NCI-H1436 treated with DMSO at 0.1 percent for 48 hours (cell line): ENCODE measurements at regions not wholly inside any gene's neighbourhood (a gene's known extent, or its start where the extent isn't known, plus 50 kb on each side); places are given as distances from the start of the nearest gene placed in this dataset.
A peak's percentile ranks its signal among the peaks of the same experiment; 100 is the strongest.

ENCODE experiments used
- DNase-seq: peaks from one replicate; lab custom pipeline; 2025; lab: John Stamatoyannopoulos, UW

DNA sequence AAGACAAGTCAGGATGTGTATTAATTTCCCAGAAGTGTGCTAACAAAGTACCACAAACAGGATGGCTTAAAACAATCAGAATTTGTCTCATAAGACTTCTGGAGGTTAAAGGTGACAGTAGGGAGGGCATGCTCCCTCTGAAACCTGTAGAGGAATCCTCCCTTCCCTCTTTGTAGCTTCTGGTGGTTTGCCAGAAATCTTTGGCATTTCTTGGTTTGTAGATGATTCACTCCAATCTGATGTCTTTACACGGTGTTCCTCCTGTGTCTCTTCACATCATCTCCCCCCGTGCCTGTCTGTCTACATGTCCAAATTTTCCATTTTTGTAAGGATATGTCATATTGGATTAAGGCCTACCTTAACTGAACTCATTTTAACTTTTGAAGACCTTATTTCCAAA is 471.5 kb downstream of the ZNF608 start:
- DNase-seq: no peak

DNA sequence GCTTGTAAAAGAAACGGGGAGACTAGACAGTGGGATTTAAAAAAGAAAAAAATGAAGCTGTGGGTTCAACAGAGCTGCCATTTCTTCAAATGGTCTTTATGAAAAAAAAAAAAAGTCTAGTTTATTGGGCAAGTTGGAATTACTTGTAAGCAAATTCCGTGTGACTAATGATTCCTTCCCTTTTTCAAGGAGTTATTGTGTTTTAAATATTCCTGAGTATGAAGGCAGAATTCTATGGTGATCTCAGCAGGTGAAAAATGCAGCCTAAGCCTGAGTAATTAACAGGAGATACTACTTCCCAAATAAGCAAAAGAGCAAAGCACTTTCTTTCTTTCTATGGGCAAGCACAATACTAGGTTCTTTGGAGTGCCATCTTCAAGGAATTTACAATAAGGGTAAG is 481.9 kb downstream of the ZNF608 start:
- no peak for DNase-seq

- no peak for DNase-seq
Measured at GRCh38 chr5:124263680-124264491, 482.6 kb downstream of the ZNF608 start.

DNA sequence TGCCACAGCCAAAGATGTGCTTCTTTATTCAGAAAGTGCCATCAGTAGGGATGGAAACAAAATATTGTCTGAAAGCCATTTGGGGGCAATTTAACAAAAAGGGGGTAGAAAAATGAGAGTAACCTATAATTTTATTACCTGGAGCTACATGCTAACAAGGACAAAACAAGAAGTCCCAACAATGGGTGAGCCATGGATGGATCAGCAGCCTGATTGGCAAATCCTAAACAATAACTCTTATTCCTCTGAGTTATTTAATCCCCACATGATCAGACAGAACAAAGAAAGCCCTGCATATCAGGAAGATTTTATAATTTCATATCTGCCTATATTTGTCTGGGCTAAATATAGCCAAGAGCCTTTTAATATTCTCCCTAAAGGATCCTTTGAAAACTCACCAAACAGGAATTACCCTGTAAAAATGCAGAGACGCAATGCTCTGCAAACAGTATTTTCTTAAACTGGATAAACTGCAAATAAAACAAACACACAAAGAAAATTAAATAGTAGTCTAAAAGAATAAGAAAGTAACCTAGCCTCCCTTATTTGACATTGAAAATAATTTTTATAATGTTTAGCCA is 483.4 kb downstream of the ZNF608 start:
- DNase-seq: no peak

DNA sequence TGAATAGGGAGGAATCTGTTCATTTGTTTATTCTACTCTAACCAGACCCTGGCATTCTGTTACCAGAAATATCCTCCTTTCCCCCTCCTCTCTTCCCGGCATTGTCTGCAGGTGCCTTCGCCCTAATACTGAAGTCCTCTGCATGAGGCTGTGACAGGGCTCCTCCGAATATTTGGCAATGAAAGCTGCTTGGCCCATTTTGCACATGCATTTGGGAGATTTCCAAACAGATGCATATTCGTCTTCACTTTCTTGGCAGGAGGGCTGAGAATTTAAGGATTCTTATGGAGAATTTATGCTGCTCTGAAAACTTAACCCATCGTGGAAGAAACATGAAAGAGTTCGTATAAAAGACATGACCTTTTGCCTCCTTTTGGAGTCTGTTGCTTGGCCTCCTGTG is 484.0 kb downstream of the ZNF608 start:
- no peak for DNase-seq

DNA sequence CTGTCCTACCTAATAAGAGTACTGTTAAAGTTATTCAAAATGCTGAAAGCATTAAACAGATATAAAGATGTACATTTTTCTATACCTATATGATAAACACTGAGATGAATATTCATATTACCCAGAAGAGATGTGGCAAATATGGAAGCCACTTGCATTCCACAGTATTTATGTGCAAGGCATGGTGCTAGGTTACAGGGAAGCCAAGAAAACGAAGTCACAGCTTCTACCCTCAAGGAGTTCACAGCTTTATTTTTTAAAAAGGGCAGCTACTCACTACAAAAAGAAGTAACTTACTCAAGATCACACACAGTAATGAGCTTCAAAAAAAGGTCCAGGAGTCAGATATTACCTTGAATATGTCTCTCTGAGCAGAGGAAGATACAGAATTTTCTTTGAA is 484.6 kb downstream of the ZNF608 start:
- DNase-seq: no peak

GRCh38 chr5:124260921-124261515 is 485.4 kb downstream of the ZNF608 start:
- DNase-seq: no peak

- no peak for DNase-seq
Measured at GRCh38 chr5:124259017-124259416, 487.4 kb downstream of the ZNF608 start.

DNA sequence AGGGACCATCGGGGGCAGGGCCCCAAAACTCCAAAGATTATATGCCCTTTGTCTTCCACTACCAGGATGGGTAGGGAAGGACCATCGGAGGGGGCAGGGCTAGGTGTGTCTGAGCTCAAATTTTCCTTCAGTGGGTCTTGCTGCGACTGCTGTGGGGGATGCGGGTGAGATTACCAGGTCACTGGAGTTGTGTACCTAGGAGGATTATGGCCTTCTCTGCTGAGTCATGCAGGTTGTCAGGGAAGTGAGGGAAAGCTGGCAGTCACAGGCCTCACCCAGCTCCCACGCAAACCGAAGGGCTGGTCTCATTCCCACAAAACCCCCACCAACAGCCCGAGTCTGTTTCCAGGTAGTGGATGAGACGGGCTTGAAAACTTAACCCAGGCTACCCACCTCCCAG is 489.4 kb downstream of the ZNF608 start:
- DNase-seq: no peak

DNA sequence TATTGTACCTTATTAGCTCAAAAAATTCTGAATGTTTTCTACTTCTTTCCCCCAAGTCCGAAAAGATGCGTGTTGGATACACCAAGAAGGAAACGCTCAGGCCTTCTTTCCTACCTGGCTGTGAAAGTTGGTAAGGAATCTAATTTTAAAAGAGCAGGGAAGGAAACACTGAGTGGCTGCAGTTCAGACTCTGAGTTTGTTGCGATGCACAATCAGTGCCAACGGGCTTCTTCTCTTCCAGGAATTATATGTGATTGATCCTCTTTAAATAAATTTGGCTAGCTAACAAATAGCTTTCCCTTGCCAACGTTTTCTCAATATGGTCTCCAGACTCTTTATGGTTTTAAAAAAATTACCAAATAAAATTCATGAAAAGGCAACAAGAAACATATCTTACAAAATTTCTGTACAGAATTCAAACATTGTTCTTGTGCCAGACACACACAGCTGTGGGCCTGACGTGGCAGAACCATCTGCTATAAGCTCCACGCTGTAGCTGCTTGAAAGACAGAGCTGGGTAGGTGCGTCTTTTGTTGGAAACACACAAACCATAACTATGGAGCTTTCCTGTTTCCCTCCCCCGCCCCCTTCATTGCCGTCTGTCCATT is 493.1 kb downstream of the ZNF608 start:
- DNase-seq: no peak

GRCh38 chr5:124252747-124253146 is 493.7 kb downstream of the ZNF608 start:
- DNase-seq: no peak

DNA sequence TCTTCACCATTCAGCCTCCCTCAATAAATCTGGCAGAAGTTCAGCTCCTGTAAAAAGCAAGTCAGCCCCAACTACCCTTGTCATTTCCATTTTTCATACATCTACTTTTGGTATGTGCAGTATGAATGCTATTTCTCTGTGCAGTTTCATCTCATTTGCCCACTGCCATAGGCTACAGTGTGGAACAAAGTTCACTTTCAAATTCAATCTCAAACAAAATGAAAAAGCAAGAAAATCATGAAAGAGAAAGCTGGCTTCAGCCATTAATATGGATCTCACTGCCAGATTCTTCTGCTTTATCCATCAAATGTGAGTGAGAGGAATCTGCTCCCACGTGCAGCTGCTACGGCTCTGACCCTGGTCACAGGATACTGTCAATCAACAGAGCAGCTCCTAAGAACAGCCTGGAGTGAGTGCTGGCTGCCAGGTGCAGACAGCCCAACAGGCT is 494.2 kb downstream of the ZNF608 start:
- no peak for DNase-seq

GRCh38 chr5:124245276-124245675 is 501.2 kb downstream of the ZNF608 start:
- DNase-seq: no peak

DNA sequence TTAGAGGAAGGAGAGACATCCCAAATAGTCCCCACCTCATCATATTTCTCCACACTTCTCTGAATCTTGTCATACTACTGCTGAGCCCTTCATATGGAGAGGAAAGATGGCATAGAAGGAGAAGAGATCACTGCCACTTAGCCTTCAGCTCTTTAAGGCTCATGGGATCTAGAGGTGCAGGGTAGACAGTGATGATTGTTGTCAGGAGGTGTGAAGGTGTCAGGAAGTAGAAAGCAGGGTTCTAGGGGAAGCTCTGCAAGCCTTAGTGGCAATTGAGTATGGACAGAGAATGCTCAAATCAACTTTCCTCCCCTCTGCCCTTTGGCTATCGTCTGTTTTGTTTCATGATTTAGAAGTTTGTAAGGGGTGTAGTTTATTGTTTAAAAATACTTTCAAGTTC is 505.7 kb downstream of the ZNF608 start:
- no peak for DNase-seq

DNA sequence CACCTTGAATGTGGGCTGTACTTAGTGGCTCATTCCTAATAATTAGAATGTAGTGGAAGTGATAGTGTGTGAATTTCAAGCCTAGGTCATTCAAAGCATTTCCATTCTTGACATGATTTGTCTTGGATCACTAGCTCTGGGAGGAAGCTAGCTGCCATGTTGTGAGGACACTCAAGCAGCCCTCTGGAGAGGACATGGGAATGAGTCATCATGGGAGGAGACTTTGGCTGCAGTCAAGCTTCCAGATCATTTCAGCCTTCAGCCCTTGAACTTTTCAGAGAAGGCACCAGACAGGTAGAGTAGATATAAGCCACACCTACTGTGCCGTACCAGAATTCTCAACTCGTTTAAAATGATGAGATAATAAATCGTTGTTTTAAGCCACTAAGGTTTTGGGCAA is 506.9 kb downstream of the ZNF608 start:
- no peak for DNase-seq

DNA sequence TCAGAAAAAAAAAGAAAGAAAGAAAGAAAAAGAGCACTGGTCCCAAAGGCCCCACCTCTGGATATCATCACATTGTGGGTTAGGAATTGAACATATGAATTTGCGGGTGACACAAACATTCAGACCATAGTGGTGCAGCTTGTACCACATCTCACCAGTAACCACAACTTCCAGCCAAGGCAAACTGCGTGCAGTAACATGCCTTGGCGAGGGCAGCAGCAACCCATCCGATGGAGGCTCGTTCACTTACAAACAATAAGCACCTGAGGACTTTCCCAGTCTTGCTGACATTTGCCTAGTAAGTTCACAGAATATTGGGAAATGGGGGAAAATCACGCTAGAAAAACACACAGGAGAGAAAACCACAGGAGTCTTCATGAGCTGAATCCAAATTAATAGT is 508.1 kb downstream of the ZNF608 start:
- no peak for DNase-seq

DNA sequence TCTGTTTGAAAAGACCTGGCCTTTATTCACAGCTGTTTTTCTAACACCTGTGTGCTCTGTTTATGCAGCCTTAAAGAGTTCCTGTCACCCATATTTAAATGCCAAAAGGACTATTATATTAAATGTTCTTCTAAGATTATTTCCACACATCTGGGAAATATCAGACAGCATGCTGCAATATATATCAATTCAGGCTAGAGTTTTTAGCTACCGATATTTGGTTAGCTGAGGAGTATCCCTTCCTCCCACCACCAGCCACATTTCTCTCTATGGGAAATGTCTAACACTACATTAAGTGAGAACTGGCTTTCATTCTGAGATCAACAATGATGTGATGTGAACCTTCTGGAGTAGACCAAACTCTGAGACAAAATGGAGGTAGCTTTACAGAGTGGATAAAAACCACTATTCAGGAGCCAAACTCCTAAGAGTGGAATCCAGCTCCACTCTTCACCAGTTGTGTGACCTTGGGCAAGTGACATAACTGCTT is 509.2 kb downstream of the ZNF608 start:
- no peak for DNase-seq

DNA sequence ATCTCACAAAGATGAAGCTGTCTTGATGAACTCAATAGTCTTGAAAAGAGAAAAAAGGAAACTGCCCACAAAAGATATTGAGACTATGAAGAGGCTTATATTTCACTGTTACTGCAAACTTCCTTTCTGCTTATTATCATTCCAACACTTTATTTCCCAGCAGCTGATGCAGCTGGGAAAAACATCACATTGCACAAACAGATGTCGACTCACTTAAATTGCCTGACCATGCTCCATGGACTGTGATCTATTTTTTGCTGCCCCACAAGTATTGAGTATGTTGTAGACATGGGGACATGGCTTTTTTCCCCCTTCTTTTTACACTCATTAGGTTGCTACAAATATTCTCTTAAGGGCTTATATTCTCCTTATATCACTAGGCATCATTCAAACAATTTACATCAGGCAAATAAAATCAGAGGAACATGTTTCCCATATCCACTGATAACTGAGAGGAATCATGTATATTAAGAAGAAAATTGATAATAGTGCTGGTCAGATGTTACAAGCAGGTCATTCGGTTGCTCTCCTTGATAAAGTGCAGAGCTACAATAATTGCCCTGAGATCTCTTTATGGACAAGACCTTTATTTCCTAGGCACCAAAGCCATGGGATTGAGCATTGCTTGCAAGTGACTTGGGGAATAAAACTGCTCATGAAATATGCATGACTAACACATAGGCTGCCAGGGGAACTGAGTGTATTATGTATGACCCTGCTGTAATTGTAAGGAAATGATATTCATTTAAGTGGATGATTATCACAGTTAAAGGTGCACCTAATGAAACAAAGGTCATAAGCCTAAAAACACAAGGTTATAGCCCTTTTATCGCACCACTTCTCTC is 509.9 kb downstream of the ZNF608 start:
- peak; percentile 11 for DNase-seq

GRCh38 chr5:124235576-124235975 is 510.9 kb downstream of the ZNF608 start:
- DNase-seq: no peak

GRCh38 chr5:124234770-124235562 is 511.5 kb downstream of the ZNF608 start:
- no peak for DNase-seq
